RPMI7951 (cell line): ENCODE measurements at regions not wholly inside any gene's neighbourhood (a gene's known extent, or its start where the extent isn't known, plus 50 kb on each side); places are given as distances from the start of the nearest gene placed in this dataset.
"Not testable (repeated sequence)": the region's sequence is repeated elsewhere in the genome, so short reads cannot be mapped to it uniquely, and the experiment has no call there.

Experiments used
- DNase-seq: peaks from one replicate; pipeline ENCODE4 v3.0.0-alpha.2; 2012; ENCODE audit warnings: low read depth

DNA sequence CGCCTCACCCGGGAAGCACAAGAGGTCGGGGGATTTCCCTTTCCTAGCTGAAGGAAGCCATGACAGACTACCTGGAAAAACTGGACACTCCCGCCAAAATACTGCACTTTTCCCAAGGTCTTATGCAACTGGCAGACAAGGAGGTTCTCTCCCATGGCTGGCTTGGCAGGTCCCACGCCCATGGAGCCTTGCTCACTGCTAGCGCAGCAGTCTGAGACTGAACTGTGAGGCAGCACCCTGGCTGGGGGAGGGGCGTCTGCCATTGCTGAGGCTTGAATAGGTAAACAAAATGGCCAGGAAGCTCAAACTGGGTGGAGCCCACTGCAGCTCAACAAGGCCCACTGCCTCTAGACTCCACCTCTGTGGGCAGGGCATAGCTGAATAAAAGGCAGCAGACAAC lies 92.1 kb downstream of the C4BPA start:
- not testable (repeated sequence) for DNase-seq

DNA sequence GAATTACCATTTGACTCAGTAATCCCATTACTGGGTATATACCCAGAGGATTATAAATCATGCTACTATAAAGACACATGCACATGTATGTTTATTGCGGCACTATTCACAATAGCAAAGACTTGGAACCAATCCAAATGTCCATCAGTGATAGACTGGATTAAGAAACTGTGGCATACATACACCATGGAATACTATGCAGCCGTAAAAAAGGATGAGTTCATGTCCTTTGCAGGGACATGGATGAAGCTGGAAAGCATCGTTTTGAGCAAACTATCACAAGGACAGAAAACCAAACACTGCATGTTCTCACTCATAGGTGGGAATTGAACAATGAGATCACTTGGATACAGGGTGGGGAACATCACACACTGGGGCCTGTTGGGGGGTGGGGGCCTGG lies 97.5 kb downstream of the C4BPA start:
- DNase-seq, result not testable (repeated sequence)

DNA sequence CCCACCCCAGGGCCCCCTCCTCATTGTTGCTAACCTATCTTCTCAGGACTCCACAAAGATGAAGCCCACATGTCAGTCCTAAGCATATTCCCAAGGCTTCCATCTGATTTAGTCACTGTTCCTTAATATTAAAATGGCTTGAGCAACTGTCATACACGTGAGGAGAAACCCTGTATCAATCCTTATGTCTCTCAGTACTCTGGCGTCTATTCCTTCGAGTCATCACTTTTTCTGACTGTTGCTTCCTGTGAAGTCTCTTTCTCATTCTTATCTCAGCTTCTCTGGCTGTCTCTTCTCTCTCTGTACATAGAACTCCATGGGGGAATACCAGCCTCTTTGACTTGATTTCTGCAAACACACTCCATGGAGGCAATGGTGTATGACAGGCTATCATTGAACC lies 98.4 kb downstream of the C4BPA start:
- no peak for DNase-seq

DNA sequence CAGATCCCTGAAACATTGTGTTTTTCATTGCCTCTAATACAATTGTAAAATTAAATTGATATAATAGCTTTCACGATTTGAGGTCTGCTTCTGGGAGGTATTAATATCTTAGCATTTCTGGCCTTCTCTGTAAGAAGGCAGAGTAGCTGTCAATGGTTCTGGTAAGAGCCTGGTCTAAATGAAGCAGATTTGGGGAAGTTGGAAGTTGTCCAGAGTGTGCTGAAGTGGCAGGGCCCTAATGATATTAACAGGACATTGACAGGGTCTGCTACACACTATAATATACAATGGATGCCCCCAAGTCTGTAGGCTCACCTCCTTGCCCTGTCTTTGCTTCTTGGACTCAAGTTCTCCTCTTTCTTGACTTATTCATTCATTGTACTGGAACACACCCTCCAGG lies 99.5 kb downstream of the C4BPA start:
- DNase-seq, result no peak

DNA sequence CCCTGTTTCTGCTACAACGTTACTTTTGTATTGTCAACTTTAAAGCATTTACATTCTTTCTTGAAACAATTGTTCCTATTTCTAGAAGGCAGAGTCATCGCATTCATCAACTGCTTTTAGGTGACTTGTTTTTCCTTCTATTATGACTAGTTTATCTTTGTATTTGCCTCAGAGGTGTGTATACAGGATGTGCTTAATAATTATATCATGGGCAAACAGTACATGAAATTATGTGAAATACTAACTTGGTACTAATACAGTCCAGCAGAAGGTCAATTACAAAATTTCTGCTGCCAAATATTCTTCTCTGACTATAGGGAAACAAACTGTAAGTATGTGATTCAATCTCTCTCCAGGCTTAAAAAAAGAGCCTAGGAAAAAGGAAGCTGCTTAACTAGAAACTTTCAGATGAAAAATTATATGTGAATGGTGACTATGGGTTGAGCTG lies 101.6 kb downstream of the C4BPA start:
- no peak for DNase-seq

DNA sequence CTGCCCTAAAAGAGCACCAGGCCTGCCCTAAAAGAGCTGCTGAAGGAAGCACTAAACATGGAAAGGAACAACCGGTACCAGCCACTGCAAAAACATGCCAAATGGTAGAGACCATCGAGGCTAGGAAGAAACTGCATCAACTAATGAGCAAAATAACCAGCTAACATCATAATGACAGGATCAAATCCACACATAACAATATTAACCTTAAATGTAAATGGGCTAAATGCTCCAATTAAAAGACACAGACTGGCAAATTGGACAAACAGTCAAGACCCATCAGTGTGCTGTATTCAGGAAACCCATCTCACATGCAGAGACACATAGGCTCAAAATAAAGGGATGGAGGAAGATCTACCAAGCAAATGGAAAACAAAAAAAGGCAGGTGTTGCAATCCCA lies 104.7 kb downstream of the C4BPA start:
- not testable (repeated sequence) for DNase-seq

DNA sequence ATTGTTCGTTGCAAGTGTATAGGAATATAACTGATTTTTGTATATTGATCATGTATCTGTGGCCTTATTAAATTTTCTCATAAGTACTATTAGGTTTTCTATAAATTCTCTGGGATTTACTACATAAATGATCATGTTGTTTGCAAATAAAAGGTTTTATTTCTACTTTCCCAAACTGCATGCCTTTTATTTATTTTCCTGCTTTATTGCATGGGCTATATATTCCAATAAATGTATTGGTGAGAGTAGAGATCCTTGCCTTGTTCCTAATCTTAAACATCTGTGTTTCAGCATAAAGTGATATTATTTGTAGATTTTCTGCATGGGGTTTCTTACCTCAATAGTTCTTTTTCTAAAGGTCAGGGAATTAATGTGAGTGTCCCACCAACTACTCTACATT lies 107.0 kb upstream of the CD55 start:
- no peak for DNase-seq

DNA sequence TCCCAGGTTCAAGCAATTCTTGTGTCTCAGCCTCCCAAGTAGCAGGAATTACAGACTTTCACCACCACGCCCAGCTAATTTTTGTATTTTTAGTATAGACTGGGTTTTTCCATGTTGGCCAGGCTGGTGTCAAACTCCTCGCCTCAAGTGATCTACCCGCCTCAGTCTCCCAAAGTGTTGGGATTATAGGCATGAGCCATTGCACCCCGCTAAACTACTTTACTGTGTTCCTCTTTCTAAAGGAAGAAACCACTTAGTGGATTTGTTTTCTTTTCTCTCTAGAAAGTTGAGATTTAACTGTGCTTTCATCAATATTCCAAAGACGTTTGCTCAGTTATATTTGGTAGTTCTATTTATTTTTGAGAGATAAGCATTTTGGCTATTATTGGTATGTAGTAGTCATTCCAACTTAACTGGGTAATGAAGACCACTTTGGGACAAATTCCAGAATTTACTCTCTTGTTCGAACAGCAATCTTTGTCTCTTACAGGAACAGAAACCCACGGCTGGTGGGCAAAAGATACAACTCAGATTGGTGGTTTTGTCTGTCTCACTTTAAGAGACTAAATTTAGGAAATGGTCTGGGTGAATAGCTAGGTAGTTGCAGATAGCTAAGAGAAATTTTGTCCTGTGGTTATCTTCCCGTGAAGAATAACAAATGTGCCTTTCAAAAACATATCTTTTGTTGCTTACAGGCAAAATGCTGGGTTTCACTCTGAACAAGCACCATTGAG lies 103.5 kb upstream of the CD55 start:
- no peak for DNase-seq

DNA sequence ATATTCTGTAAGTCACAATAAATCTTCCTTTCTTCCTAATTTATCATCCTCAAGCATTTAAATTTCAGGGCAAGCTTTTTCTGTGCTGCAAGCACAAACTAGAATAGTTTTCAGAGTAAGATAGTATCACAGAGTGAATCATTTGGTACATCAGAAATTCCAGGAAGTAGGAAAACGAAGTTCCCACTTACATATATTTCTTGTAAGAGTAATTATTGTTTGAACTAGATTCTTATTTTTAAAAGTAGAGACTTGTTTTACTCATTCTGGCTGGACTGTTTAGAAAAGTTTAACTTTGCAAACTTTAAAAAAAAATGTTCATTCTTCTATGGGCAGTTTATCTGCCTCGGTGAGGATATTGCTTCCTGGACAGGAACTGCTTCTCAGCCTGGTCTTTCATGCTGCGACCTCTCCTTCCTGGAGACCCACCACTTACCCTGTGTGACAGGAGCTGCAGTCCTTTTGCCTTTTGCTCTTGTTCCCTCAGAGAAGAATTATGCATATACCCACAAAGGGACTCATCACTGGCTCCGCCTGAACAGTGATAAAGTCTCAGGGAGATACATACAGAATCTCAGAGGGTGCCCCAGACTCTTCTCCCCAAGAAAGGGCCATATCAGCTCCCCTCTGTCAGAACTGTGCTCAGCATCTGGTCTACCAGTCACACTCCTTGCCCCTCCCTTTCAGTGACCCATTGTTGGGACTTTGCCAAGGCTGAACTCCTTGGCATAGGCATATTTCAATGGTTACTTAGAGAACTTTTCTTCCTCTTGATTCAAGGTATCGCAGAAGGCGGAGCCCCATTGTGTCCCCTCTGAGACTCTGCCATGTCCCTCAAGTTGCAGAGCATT lies 102.7 kb upstream of the CD55 start:
- no peak for DNase-seq

DNA sequence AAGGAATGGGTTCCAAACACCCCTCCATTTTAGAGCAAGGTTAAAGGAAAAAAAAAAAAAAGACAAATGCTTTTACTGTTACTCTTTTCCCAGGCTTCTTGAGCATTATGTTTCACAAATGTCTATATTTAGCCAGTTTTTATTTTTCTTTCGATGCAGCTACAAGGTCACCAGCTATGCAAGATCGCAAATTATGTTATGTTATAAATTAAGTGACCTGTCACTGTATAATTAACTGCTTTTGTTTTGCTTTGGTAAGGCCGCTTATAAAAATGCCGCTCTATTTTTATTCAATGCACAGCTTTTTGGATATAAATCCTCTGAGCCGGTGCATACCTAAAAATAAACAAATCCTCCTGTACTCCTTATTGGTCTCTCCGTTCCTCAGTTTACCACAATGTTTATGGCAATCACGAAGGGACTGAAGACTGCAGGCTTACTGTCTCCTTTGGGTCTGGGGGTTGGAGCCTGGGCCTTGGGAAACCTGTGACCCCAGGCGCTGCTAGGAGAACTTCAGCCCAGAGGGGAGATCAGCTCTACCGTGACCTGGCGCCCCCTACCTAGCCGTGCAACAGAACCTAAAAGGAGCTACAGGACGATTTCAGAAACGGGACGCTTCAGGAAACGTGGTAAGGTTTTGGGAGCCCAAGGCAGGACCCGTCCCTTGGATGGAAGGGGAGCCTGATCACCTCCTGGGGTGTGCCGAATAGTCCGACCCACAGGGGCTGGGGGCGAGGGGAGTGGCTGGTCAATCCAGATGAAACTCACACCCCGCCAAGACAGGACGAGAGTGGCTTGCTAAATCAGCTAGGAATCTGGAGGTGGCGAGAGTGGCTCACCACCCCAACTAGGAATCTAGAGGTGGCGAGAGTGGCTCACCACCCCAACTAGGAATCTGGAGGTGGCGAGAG lies 101.2 kb upstream of the CD55 start:
- DNase-seq, result no peak

DNA sequence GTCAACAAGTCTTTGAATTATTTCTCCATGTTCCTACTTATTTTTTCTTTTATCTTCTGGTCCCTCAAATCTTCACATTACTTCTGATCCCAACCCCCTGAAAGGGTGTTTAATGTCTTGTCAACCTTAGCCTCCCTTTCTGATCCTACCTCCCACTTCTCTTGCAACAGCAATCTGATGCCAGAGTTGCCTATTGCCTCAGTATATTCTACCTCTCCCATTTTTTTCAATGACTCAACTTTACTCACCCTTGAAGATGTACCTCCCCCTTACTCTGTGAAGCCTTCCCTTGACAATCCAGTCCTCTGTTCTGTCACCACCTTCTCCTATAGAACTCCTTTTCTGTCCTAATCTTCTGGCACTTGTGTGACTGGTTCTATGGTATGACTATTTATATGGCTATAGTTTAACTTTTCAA lies 99.5 kb upstream of the CD55 start:
- no peak for DNase-seq

DNA sequence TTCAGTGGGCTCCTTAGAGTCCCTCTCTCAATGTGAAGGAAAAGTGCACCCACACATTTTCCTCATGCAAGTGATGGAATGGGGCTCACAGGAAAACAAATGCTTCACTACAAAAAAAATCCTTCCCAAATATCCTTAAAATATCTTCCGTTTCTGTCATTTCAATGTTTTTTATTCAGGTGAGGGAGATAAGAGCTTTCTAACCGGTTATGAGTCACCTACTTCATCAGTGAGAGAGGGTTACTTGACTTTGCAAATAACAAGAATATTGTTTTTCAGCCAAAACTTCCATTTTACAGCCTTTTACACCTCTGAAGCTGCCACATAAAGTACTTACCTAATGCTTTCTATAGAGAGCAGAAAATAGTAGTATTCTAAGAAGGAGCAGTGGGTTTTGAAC lies 98.3 kb upstream of the CD55 start:
- no peak for DNase-seq

DNA sequence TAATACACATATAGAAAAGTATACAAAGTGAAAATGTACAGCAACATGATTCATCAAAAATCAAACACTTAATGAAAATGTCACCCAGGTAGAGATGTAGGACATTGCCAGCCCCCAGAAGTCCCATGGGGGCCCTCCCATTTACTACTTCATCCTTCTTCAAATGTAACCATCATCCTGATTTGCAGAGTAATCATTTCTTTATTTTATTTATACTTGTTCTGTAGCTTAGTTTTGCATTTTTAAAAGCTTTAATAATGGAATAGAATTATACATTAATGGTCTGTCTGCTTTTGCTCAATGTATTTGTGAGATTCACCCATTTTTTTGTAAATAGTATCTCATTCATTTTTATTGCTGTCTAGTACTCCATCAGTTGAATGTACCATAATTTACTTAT lies 96.8 kb upstream of the CD55 start:
- no peak for DNase-seq

DNA sequence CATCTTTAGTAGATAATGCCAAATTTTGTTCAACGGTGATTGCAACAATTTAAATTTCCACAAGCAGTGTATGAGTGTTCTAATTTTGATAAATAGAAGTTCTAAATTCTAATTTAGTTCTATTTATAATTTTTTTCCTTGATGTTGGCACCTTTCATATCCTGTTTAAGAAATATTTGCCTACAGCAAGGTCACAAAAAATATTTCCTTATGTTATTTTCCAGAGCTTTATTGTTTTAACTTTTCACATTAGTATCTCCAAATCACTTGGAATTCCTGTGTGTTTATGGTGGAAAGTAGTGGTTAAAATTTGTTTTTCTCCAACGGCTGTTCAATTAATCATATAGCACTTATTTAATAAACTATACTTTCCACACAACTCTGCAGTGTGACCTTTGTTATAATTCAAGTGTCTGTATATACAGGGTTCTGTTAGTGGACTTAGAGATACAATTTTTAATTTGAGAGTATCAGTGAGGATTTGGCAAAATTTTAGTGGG lies 94.3 kb upstream of the CD55 start:
- no peak for DNase-seq

DNA sequence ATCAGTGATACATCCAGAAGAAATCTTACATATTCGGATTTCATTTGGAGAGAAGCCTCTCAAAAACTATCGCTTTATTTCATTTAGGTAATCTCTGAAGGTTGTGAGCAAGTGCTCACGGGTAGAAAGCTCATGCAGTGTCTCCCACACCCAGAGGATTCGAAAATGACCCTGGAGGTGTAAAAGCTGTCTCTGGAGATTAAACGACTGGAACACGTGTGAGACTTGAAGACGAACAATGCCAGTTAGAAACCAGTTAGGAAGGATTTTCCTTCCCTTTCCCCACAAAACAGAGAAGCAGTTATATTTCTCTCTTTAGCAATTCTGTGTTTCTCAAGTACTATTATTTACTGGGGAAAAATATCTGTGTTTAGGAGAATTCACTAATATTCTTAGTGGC lies 92.5 kb upstream of the CD55 start:
- no peak for DNase-seq

DNA sequence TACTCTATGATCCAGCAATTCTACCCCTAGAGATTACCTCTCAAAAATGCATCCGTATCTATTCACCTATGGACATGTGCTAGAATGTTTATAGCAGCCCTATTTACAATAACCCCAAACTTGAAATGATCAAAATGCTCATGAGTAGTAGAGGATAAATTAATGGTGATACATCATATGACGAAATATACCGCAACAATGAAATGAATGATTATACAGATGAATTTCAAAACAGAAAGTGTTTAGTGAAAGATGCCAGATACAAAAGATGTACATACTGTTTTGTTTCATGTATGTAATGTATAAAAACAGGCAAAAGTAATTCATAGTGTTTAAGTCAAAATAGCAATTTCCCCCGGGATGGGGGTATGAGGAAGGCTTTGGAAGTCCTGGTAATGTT lies 91.0 kb upstream of the CD55 start:
- no peak for DNase-seq

DNA sequence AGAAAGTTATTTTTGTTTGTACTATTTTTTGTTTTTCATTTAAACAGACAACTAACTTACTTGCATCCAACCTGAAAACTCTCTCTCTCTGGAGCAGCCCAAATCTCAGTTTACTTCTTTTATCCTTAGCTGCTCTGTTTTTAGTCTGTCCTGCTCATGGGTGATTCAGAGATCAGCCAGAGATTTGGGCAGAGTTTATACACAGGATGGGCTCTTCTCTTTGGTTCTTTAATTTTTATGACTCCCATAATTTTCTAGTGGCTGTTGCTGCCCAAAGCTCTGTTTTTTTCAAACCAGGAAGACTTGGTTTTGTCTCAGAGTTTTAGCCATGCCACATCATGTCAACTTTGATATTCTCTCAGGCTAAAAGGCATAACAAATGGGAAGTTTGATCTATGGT lies 86.8 kb upstream of the CD55 start:
- no peak for DNase-seq

DNA sequence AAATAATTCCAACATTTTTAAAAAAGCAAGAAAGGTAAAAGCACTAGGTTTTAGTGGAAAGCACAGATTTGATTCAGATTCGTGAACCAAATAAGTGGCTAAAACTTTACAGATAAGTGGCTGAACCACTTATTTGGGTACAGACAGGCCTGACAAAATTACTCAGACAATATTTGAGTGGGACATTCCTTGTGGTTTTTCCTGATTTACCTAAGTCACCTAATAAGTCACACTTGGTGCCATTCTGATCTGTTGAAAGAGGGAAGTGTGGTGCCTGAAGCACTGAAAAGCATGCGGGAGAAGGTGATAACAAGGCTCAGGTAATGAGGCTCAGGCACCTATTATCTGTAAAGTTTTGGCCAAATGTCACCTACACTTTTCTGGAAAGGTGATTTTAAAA lies 81.6 kb upstream of the CD55 start:
- no peak for DNase-seq

DNA sequence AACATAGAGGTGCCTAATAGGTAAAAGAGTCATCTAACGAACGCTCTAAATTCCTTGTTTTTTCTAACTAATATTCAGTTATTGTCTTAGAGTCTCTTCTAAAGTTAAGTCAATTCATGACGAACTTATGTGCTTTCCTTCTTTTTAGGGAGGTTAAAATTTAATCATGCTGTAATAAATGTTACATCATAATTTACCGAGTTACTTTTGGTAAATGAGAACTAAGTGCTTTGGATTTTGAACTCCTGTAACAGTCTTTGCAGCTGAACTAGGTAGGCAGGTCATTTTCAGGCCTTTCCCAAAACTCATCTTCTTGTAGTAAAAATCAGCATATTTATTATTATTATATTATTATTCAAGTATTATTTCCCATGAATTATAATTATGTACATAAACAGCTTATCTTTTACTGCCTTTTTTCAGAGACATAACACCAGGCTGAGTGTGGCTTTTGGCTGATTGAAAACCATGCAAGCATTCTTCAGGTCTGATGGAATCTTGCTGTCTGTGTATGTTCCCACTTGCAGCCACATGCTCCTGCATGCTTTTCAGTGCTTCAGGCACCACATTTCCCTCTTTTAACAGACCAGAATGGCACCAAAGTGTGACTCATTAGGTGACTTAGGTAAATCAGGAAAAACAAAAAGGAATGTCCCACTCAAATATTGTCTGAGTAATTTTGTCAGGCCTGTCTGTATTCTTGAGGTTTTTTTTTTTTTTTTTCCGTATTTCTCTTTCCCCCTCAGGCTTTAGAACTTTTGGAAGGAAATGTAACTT lies 81.0 kb upstream of the CD55 start:
- DNase-seq, result peak; percentile 41

DNA sequence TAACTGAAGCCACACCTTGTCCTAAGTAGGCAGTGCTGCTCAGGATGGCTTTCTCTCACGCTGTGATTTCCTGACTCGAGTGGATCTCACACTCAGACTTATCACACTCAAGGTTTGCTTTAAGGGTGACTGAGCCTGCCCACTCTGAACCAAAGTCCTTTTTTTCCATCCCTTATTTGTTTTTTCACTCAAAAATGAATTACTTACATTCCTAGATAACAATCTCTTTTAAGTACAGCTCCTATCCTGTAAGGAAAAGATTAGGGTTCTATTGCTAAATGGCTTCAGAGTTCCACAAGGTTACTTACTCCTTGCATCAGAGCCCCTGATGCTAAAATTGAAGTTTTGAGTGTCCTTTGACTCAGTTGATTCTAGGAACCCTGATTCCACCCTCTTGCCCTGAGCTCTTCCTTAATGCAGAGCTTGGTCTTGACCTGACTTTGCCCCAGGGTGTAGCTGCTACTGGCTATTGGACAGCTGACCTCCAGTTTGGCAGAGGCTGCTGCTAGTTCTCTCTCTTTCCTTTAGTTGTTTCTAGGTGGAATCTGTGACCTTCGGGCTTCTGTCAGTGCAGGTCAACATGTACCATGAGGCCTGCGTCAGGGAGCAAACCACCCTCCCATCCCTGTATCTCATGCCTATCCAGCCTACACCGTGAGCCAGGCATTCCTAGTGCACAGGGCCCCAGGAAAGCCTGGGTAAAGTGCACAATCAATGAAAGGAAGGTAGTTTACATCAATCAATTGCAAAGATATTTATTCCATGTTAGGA lies 80.1 kb upstream of the CD55 start:
- no peak for DNase-seq
